ENCODE measurements at regions not wholly inside any gene's neighbourhood (a gene's known extent, or its start where the extent isn't known, plus 50 kb on each side); places are given as distances from the start of the nearest gene placed in this dataset.

DNA sequence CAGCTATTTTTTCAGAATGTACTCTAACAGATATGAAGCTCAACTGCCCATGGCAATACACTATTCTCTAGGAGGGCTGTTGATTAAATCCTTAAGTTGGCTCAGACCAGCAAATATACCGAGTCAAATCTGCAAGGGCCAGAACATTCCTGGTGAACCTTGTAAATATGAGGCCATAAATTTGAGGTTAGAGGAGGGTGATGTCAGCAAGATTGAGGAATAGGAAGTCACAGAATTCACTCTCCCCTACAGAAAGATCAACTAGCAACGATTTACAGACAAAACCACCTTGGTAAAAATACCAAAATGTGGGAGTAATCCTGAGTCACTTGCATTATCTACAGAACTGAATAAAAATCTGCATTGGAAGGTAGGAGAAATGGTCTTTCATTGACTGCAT lies 399.3 kb downstream of the GPM6A start:
- Histone ChIP-seq H3K9me3 (ENCODE audit: control insufficient read depth, insufficient read depth, low read depth, low read length) (no peaks in the 10 kb centered on the region), H3K4me1 (ENCODE audit: control insufficient read depth, insufficient read depth, low read length) (no peaks in the 10 kb centered on the region), H3K36me3 (ENCODE audit: control insufficient read depth in 2 of 2, insufficient read depth in 1 of 2, low read length in 2 of 2) (no peaks in the 10 kb centered on the region), H3K4me3 (ENCODE audit: low read depth, low read length) (no peak overlapping the region), H3K27ac (ENCODE audit: extremely low read depth, low read depth, low read length) (no peak overlapping the region)
- CTCF ChIA-PET = no interaction called here
- TF ChIP-seq ZNF48 (tag by site-specific recombination; IDR thresholded peaks at IDR 0.05) (no peak), ZNF423 (tag by site-specific recombination; IDR thresholded peaks at IDR 0.05) (no peak), MZF1 (tag by site-specific recombination; IDR thresholded peaks at IDR 0.05; ENCODE audit: borderline replicate concordance) (no peak), ZFP69B (tag by site-specific recombination; IDR thresholded peaks at IDR 0.05) (no peak), GLI2 (tag by site-specific recombination; IDR thresholded peaks at IDR 0.05; ENCODE audit: borderline replicate concordance, low read depth) (no peak), SETDB1 (IDR thresholded peaks at IDR 0.05; ENCODE audit: insufficient read length, low read length) (no peak), GFI1B (tag by site-specific recombination; IDR thresholded peaks at IDR 0.05) (no peak), ZNF561 (tag by site-specific recombination; IDR thresholded peaks at IDR 0.05; ENCODE audit: borderline replicate concordance) (no peak), ZNF658 (tag by site-specific recombination; IDR thresholded peaks at IDR 0.05) (no peak), SP3 (tag by site-specific recombination; IDR thresholded peaks at IDR 0.05) (no peak), ZNF114 (tag by site-specific recombination; IDR thresholded peaks at IDR 0.05) (no peak), ZNF132 (tag by site-specific recombination; IDR thresholded peaks at IDR 0.05; ENCODE audit: borderline replicate concordance) (no peak), ZNF175 (tag by site-specific recombination; IDR thresholded peaks at IDR 0.05) (no peak), HOXD13 (CRISPR knock-in tag; IDR thresholded peaks at IDR 0.05; ENCODE audit: borderline replicate concordance) (no peak), PRDM1 (tag by site-specific recombination; IDR thresholded peaks at IDR 0.05) (no peak), ZNF266 (tag by site-specific recombination; IDR thresholded peaks at IDR 0.05; ENCODE audit: low read depth) (no peak)
- TF ChIP-seq, protein P1, sequence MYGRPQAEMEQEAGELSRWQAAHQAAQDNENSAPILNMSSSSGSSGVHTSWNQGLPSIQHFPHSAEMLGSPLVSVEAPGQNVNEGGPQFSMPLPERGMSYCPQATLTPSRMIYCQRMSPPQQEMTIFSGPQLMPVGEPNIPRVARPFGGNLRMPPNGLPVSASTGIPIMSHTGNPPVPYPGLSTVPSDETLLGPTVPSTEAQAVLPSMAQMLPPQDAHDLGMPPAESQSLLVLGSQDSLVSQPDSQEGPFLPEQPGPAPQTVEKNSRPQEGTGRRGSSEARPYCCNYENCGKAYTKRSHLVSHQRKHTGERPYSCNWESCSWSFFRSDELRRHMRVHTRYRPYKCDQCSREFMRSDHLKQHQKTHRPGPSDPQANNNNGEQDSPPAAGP (tag by site-specific recombination; IDR thresholded peaks at IDR 0.05) = no peak
- TF ChIP-seq, protein P2, sequence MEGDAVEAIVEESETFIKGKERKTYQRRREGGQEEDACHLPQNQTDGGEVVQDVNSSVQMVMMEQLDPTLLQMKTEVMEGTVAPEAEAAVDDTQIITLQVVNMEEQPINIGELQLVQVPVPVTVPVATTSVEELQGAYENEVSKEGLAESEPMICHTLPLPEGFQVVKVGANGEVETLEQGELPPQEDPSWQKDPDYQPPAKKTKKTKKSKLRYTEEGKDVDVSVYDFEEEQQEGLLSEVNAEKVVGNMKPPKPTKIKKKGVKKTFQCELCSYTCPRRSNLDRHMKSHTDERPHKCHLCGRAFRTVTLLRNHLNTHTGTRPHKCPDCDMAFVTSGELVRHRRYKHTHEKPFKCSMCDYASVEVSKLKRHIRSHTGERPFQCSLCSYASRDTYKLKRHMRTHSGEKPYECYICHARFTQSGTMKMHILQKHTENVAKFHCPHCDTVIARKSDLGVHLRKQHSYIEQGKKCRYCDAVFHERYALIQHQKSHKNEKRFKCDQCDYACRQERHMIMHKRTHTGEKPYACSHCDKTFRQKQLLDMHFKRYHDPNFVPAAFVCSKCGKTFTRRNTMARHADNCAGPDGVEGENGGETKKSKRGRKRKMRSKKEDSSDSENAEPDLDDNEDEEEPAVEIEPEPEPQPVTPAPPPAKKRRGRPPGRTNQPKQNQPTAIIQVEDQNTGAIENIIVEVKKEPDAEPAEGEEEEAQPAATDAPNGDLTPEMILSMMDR (tag by site-specific recombination; IDR thresholded peaks at IDR 0.05) = no peak
- POLR2A ChIA-PET = no interaction called here

DNA sequence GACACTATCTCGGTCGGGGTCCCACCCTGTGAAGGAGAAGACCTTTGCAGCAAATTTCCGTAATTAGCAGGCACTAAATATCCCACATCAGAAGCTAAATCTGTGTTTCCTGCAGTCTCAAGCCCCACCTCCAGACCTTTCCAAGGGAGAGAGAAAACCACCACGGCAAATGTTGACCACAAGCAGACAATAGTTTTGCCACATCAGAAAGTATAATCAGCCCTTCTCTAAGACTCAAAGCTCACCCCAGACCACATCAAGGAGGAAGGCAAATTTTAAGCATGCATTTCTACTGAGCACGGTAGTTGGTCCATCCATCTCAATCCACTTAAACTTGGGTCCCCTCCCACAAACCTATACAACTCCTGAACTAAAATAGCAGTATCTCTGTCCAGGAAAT lies 398.5 kb downstream of the GPM6A start:
- CTCF ChIA-PET = no interaction called here
- H3K36me3 ChIP-seq (ENCODE audit: control insufficient read depth in 2 of 2, insufficient read depth in 1 of 2, low read length in 2 of 2) = no peaks in the 10 kb centered on the region
- no peak overlapping the region for H3K4me3 ChIP-seq (ENCODE audit: low read depth, low read length)
- H3K27ac ChIP-seq (ENCODE audit: extremely low read depth, low read depth, low read length) = no peak overlapping the region
- POLR2A ChIA-PET = no interaction called here
- H3K4me1 ChIP-seq (ENCODE audit: control insufficient read depth, insufficient read depth, low read length) = no peaks in the 10 kb centered on the region
- H3K9me3 ChIP-seq (ENCODE audit: control insufficient read depth, insufficient read depth, low read depth, low read length) = no peaks in the 10 kb centered on the region
- TF ChIP-seq, protein P3, sequence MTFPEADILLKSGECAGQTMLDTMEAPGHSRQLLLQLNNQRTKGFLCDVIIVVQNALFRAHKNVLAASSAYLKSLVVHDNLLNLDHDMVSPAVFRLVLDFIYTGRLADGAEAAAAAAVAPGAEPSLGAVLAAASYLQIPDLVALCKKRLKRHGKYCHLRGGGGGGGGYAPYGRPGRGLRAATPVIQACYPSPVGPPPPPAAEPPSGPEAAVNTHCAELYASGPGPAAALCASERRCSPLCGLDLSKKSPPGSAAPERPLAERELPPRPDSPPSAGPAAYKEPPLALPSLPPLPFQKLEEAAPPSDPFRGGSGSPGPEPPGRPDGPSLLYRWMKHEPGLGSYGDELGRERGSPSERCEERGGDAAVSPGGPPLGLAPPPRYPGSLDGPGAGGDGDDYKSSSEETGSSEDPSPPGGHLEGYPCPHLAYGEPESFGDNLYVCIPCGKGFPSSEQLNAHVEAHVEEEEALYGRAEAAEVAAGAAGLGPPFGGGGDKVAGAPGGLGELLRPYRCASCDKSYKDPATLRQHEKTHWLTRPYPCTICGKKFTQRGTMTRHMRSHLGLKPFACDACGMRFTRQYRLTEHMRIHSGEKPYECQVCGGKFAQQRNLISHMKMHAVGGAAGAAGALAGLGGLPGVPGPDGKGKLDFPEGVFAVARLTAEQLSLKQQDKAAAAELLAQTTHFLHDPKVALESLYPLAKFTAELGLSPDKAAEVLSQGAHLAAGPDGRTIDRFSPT (tag by site-specific recombination; IDR thresholded peaks at IDR 0.05) = no peak
- TF ChIP-seq ZSCAN30 (tag by site-specific recombination; IDR thresholded peaks at IDR 0.05) = no peak
- TF ChIP-seq ZNF174 (tag by site-specific recombination; IDR thresholded peaks at IDR 0.05) = no peak
- TF ChIP-seq, protein P2 (tag by site-specific recombination; IDR thresholded peaks at IDR 0.05) = no peak
- no peak for TF ChIP-seq KLF16 (tag by site-specific recombination; IDR thresholded peaks at IDR 0.05)
- no peak for TF ChIP-seq MEIS1 (CRISPR knock-in tag; IDR thresholded peaks at IDR 0.05; ENCODE audit: borderline replicate concordance)
- no peak for TF ChIP-seq ZNF658 (tag by site-specific recombination; IDR thresholded peaks at IDR 0.05)
- no peak for TF ChIP-seq ZNF600 (tag by site-specific recombination; IDR thresholded peaks at IDR 0.05)
- TF ChIP-seq ZNF560 (tag by site-specific recombination; IDR thresholded peaks at IDR 0.05; ENCODE audit: borderline replicate concordance) = no peak
- no peak for TF ChIP-seq ZNF169 (tag by site-specific recombination; IDR thresholded peaks at IDR 0.05)
- no peak for TF ChIP-seq ZNF660 (tag by site-specific recombination; IDR thresholded peaks at IDR 0.05)
- TF ChIP-seq, protein P4, sequence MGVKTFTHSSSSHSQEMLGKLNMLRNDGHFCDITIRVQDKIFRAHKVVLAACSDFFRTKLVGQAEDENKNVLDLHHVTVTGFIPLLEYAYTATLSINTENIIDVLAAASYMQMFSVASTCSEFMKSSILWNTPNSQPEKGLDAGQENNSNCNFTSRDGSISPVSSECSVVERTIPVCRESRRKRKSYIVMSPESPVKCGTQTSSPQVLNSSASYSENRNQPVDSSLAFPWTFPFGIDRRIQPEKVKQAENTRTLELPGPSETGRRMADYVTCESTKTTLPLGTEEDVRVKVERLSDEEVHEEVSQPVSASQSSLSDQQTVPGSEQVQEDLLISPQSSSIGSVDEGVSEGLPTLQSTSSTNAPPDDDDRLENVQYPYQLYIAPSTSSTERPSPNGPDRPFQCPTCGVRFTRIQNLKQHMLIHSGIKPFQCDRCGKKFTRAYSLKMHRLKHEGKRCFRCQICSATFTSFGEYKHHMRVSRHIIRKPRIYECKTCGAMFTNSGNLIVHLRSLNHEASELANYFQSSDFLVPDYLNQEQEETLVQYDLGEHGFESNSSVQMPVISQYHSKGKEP (tag by site-specific recombination; IDR thresholded peaks at IDR 0.05) = no peak
- TF ChIP-seq GLI2 (tag by site-specific recombination; IDR thresholded peaks at IDR 0.05; ENCODE audit: borderline replicate concordance, low read depth) = no peak

All from HEK293 (cell line).